ENCODE measurements at regions not wholly inside any gene's neighbourhood (a gene's known extent, or its start where the extent isn't known, plus 50 kb on each side); places are given as distances from the start of the nearest gene placed in this dataset.

DNA sequence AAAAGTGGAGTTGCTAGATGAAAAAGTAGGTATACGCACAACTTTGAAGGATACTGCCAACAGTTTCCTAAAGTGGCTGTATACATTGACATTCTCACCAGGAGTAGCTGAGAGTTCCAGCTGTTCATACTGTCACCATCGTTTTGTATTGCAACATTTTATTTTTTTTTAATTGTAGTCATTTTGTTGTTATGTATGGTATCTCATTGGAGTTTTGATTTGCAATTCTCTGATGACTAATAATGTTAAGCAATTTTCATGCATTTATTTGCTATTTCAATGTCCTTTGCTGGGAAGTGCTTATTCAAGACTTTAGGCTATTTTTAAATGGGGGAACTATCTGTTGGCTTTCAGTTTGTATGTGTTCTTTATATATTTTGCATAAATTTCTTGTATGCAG lies 185.1 kb upstream of the TGFBR2 start:
- TF ChIP-seq, protein P1, sequence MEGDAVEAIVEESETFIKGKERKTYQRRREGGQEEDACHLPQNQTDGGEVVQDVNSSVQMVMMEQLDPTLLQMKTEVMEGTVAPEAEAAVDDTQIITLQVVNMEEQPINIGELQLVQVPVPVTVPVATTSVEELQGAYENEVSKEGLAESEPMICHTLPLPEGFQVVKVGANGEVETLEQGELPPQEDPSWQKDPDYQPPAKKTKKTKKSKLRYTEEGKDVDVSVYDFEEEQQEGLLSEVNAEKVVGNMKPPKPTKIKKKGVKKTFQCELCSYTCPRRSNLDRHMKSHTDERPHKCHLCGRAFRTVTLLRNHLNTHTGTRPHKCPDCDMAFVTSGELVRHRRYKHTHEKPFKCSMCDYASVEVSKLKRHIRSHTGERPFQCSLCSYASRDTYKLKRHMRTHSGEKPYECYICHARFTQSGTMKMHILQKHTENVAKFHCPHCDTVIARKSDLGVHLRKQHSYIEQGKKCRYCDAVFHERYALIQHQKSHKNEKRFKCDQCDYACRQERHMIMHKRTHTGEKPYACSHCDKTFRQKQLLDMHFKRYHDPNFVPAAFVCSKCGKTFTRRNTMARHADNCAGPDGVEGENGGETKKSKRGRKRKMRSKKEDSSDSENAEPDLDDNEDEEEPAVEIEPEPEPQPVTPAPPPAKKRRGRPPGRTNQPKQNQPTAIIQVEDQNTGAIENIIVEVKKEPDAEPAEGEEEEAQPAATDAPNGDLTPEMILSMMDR (IDR thresholded peaks at IDR 0.05) = no peak
- TF ChIP-seq POLR2AphosphoS5 (IDR thresholded peaks at IDR 0.05; ENCODE audit: insufficient read depth in 1 of 2, low read depth in 1 of 2) (no peak), POLR2A (IDR thresholded peaks at IDR 0.05) (no peak)
